Neural cell (in vitro differentiated cells): ENCODE measurements at regions not wholly inside any gene's neighbourhood (a gene's known extent, or its start where the extent isn't known, plus 50 kb on each side); places are given as distances from the start of the nearest gene placed in this dataset.

Experiments used
- CTCF ChIP-seq: fragments of 450-650 bp; IDR thresholded peaks from 2 replicates; pipeline ENCODE4 v1.5.1; 2014; ENCODE audit warnings: antibody characterized with exemption, mild to moderate bottlenecking, moderate library complexity; ENCODE audit not compliant: poor library complexity, severe bottlenecking
- EZH2 ChIP-seq: fragments of 200-600, 300-800 bp; shearing (Covaris generic), sonication (generic); IDR thresholded peaks from 2 replicates; pipeline ENCODE4 v1.6.1; 2014; ENCODE audit warnings: antibody characterized with exemption, low read length, borderline replicate concordance, mild to moderate bottlenecking; ENCODE audit not compliant: insufficient read depth, poor library complexity, severe bottlenecking
- POLR2AphosphoS5 ChIP-seq: IDR thresholded peaks from 2 replicates; pipeline ENCODE4 v1.6.1; 2012
- SMC3 ChIP-seq: fragments of 450-650 bp; conservative IDR thresholded peaks from 2 replicates; pipeline ENCODE4 v1.6.1; 2014; ENCODE audit warnings: antibody characterized with exemption, mild to moderate bottlenecking, moderate library complexity; ENCODE audit not compliant: poor library complexity

- no peak for TF ChIP-seq POLR2AphosphoS5
- no peak for TF ChIP-seq EZH2
- no peak for TF ChIP-seq CTCF
- TF ChIP-seq SMC3: no peak
Measured at GRCh38 chr21:32144851-32145250, 134.0 kb downstream of the MIS18A start.
